Heart right ventricle (tissue), 16 donors: ENCODE measurements at regions not wholly inside any gene's neighbourhood (a gene's known extent, or its start where the extent isn't known, plus 50 kb on each side); places are given as distances from the start of the nearest gene placed in this dataset.

Source experiments
- ATAC-seq, 8 donors: fragments of 200-7000 bp; cut with Tn5 transposase; one replicate each; pipeline ENCODE4 v1.9.1; 2020; ENCODE audit warnings: mild to moderate bottlenecking in 8 of 8, moderate library complexity in 8 of 8, moderate number of reproducible peaks in 1 of 8
- DNase-seq, 2 donors: peaks; one replicate each; pipeline ENCODE4 v3.0.0-alpha.2; 2020
- H3K27ac ChIP-seq, 10 donors: fragments of 200-600 bp; sonication (generic) in 2 of 10; one replicate each; pipeline versions ENCODE4 v1.5.0 to v1.8.0; 2020 to 2022; ENCODE audit warnings: mild to moderate bottlenecking in 3 of 10
- H3K27me3 ChIP-seq, 7 donors: fragments of 200-600 bp; one replicate each; pipeline ENCODE4 v1.8.0; 2021 to 2022; ENCODE audit warnings: mild to moderate bottlenecking in 2 of 7
- H3K36me3 ChIP-seq, 9 donors: fragments of 200-600 bp; sonication (generic) in 1 of 9; one replicate each; pipeline versions ENCODE4 v1.5.0 to v1.8.0; 2020 to 2022; ENCODE audit warnings: mild to moderate bottlenecking in 2 of 9
- H3K4me1 ChIP-seq, 9 donors: fragments of 200-600 bp; sonication (generic) in 1 of 9; one replicate each; pipeline versions ENCODE4 v1.5.0 to v1.8.0; 2020 to 2022; ENCODE audit warnings: mild to moderate bottlenecking in 4 of 9
- H3K4me3 ChIP-seq, 10 donors: fragments of 200-600 bp; sonication (generic) in 2 of 10; one replicate each; pipeline versions ENCODE4 v1.5.0 to v1.8.0; 2020 to 2022; ENCODE audit warnings: mild to moderate bottlenecking in 7 of 10, moderate library complexity in 2 of 10
- H3K9me3 ChIP-seq, 11 donors: fragments of 200-600 bp in 10 of 11; sonication (generic) in 2 of 11; one replicate each; pipeline versions ENCODE4 v1.5.0 to v1.8.0; 2013 to 2022; ENCODE audit warnings: mild to moderate bottlenecking in 2 of 11, control low read depth in 1 of 11, moderate library complexity in 1 of 11
- WGBS, 2 donors: extraction: QIAGEN DNeasy Blood & Tissue Kit; methylation state at CpG; one replicate each; pipeline ENCODE4 v1.1.7; 2013; ENCODE audit warnings: inconsistent platforms in 1 of 2; 5-methylcytosine and 5-hydroxymethylcytosine counted together
- intact Hi-C, 10 donors: fragments of 100-400 bp; cut with DNase I; formaldehyde crosslinking; loops; one replicate each; pipeline versions ENCODE4 v1.11.1 to v1.14.2; 2022
- TF ChIP-seq, protein P1 (sequence below), 9 donors: fragments of 200-600 bp; sonication (generic) in 2 of 9; IDR thresholded peaks; one replicate each; pipeline versions ENCODE4 v1.5.0 to v1.8.0; 2021 to 2022; ENCODE audit warnings: antibody characterized with exemption in 9 of 9, mild to moderate bottlenecking in 5 of 9, moderate library complexity in 1 of 9
- donor health status: Arrhythmogenic right ventricular cardiomyopathy.
- donor health status: ischemic (EF 13 %, LVEDD 7.1; RV severe dilation, severe dysfunction).
- donor health status: healthy with polysubstance abuse.
- donor health status: DM: no; HTN: yes; CAD: no.
- donor health status: DM: no; HTN: no; CAD: no.
- donor health status: ischemic (EF 25% LVEDD 6.9; RV normal size, moderate dysfunction).
- donor health status: ischemic (EF 25% LVEDD 5.7; RV mildly dilated, moderate dysfunction).
- donor health status: healthy.
- donor health status: DM: yes; HTN: yes; CAD: no.
- donor health status: Ischemic cardiomyopathy.
- donor health status: ischemic (EF 35%, LVEDD 5.7; RV mildly dilated, moderate dysfunction).
- donor health status: nonischemic (EF 11% LVEDD 7.7; RV severe dilation, severe dysfunction).
- donor health status: DM: yes; HTN: yes; CAD: no.
- donor health status: PGD.
- donor health status: ischemic (EF 29% LVEDD 5.4; RV normal size, mild dysfunction).
- donor health status: nonischemic (EF 23%, LVEDD 6.1; RV moderate dilation, normal function).

DNA sequence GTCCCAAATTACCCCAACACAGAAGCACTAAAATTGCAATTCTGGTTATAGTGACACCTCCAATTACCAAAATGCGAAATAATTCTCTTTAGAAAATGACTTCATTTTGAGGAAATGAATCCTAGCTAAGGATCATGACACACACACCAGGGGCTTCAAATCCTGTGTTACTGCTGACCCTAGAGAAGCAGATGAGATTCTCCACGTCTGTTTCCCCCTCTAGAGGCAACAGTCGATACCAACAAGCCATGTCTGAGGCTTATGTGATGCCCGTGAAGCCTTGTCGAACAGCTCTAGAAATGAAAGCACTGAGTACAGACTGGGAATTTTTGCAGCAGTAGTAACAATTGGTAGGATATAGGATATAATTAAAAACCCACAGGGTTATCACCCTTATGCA, 153.6 kb upstream of the TMTC4 start:
- no peak overlapping the region for H3K27ac ChIP-seq
- DNase-seq (no peak), ATAC-seq (no peak)
- 26 to 39% methylated on average over 5 of the region's 5 CpGs for WGBS, 2 donors
- H3K4me3 ChIP-seq, result no peak overlapping the region
- intact Hi-C loops, result no loop called here
- H3K4me1 ChIP-seq, result no peaks in the 10 kb centered on the region
- no peaks in the 10 kb centered on the region for H3K27me3 ChIP-seq
- no peaks in the 10 kb centered on the region for H3K36me3 ChIP-seq
- TF ChIP-seq, protein P1, sequence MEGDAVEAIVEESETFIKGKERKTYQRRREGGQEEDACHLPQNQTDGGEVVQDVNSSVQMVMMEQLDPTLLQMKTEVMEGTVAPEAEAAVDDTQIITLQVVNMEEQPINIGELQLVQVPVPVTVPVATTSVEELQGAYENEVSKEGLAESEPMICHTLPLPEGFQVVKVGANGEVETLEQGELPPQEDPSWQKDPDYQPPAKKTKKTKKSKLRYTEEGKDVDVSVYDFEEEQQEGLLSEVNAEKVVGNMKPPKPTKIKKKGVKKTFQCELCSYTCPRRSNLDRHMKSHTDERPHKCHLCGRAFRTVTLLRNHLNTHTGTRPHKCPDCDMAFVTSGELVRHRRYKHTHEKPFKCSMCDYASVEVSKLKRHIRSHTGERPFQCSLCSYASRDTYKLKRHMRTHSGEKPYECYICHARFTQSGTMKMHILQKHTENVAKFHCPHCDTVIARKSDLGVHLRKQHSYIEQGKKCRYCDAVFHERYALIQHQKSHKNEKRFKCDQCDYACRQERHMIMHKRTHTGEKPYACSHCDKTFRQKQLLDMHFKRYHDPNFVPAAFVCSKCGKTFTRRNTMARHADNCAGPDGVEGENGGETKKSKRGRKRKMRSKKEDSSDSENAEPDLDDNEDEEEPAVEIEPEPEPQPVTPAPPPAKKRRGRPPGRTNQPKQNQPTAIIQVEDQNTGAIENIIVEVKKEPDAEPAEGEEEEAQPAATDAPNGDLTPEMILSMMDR (IDR thresholded peaks at IDR 0.05), result peak in 1 of 9 donors; percentile 11
- peaks cover 0 to 20% (median 0%) of the 10 kb centered on the region in 11 donors for H3K9me3 ChIP-seq

DNA sequence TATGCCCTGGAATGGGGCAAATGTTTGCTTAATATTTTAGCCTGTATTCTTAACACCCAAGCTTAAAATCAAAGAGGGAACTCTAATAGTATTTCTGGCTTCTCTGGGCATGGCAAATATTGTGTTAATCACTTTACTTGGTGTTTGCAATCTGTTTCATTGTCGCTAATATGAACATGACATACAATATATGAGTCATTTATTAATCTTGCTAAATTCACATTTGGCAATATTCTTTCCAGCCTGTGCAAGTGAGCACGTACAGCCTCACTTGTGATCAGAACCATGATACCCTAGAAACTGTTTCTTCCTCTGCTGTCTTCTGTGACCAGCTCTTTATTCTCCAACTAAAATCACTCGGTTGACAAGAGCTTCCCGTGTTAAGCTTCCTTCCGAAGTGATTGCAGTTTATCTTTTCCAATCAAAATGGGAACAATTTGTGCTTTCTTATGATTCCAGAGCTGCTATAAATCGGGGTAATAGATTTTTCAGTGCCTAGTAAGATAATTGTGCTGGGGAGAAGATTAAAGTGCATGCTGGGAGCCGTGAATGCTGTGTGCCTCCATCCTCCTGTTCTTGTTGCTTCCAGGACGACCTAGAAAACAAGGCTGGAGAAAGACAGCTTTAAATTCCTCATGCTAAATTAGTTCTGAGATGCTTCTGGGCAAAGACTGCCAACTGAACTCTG, 153.0 kb upstream of the TMTC4 start:
- TF ChIP-seq, protein P1 (IDR thresholded peaks at IDR 0.05), result no peak
- WGBS, 2 donors, result 53 to 54% methylated on average over 8 of the region's 8 CpGs
- ATAC-seq (no peak), DNase-seq (no peak)
- Histone ChIP-seq H3K4me1 (no peaks in the 10 kb centered on the region), H3K36me3 (no peaks in the 10 kb centered on the region), H3K27ac (no peak overlapping the region), H3K9me3 (peaks cover 0 to 20% (median 0%) of the 10 kb centered on the region in 11 donors), H3K4me3 (no peak overlapping the region), H3K27me3 (no peaks in the 10 kb centered on the region)
- intact Hi-C loops, result no loop called here

DNA sequence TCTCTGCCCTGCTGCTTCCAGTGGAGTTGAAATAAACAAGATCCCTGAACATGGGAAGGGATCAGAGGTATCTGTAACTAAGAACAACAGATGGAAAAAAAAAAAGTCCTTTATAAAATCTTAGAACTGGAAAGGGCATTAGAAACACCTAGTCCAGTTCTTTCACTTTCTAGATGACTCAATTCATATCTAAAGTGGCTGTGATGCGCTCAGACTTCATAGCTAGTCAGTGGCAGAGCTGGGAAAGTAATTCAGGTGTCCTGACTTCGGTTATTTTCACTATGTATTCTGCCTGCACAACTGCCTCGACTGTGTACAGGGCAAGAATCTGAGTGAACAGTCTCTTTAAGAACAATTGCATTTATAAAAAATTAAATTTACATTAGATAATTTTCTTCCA, 151.8 kb upstream of the TMTC4 start:
- ATAC-seq, result no peak
- Histone ChIP-seq H3K9me3 (peaks cover 0 to 20% (median 0%) of the 10 kb centered on the region in 11 donors), H3K36me3 (no peaks in the 10 kb centered on the region), H3K27me3 (no peaks in the 10 kb centered on the region), H3K4me1 (no peaks in the 10 kb centered on the region), H3K4me3 (no peak overlapping the region), H3K27ac (no peak overlapping the region)
- WGBS, 2 donors, result 66 to 67% methylated on average over 3 of the region's 3 CpGs
- DNase-seq, result no peak
- TF ChIP-seq, protein P1 (IDR thresholded peaks at IDR 0.05), result no peak
- intact Hi-C loops, result no loop called here

DNA sequence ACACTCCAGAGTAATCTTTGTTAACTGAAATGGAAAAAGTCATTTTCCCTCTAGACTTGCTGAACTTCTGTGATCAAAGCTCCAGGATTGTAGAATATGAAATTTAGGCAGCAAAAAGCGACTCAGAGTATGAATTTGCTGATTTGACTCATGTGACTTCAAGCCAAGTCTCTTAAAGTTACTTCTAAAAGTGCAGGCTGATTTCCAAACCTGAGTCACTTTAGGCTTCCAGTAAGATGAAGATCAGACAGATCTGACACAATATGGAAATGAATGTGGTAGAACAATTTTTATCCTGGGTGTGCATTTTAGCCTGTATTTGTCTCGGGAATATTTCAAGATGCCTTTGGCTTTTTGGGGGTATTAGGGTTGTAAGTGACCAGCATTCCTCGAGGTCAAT, 151.0 kb upstream of the TMTC4 start:
- DNase-seq, result no peak
- no peaks in the 10 kb centered on the region for H3K36me3 ChIP-seq
- H3K4me1 ChIP-seq, result no peaks in the 10 kb centered on the region
- intact Hi-C loops, result no loop called here
- ATAC-seq, result no peak
- 75 to 76% methylated on average over 3 of the region's 3 CpGs for WGBS, 2 donors
- TF ChIP-seq, protein P1 (IDR thresholded peaks at IDR 0.05), result no peak
- no peaks in the 10 kb centered on the region for H3K27me3 ChIP-seq
- no peak overlapping the region for H3K27ac ChIP-seq
- peaks cover 0 to 24% (median 0%) of the 10 kb centered on the region in 11 donors for H3K9me3 ChIP-seq
- H3K4me3 ChIP-seq, result no peak overlapping the region
